MM.1S (cell line): ENCODE measurements at regions not wholly inside any gene's neighbourhood (a gene's known extent, or its start where the extent isn't known, plus 50 kb on each side); places are given as distances from the start of the nearest gene placed in this dataset.

Experiments used
- EZH2 ChIP-seq: fragments of 300-600 bp; sonication (generic); optimal IDR thresholded peaks from 2 replicates; pipeline ENCODE3; 2017; ENCODE audit warnings: low read depth, mild to moderate bottlenecking, antibody characterized with exemption, low read length, mixed read lengths
- TF ChIP-seq, protein P1 (sequence below): fragments of 300-600 bp; sonication (generic); IDR thresholded peaks from 2 replicates; pipeline ENCODE4 v1.5.1; 2016; ENCODE audit warnings: antibody characterized with exemption, low read length, mixed read lengths

DNA sequence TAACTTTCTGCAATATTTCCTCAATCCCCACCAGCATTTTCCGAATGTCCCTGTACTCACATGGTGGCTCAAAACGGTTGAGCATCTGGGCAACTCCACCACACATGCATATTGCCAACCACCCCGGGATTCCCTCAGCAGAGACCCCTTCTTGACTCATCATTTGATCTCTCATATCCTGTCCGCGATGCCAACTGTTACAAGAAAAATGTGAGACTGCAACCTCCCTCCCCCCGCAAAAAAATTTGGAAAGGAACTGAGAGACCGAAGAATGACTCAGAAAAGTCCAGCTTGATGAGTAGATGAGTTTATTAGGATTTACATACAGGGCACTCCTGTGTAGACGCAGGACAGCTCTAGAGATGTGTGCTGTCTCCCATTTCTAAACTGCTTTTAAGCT, 561.4 kb downstream of the ZIC3 start:
- TF ChIP-seq, protein P1, sequence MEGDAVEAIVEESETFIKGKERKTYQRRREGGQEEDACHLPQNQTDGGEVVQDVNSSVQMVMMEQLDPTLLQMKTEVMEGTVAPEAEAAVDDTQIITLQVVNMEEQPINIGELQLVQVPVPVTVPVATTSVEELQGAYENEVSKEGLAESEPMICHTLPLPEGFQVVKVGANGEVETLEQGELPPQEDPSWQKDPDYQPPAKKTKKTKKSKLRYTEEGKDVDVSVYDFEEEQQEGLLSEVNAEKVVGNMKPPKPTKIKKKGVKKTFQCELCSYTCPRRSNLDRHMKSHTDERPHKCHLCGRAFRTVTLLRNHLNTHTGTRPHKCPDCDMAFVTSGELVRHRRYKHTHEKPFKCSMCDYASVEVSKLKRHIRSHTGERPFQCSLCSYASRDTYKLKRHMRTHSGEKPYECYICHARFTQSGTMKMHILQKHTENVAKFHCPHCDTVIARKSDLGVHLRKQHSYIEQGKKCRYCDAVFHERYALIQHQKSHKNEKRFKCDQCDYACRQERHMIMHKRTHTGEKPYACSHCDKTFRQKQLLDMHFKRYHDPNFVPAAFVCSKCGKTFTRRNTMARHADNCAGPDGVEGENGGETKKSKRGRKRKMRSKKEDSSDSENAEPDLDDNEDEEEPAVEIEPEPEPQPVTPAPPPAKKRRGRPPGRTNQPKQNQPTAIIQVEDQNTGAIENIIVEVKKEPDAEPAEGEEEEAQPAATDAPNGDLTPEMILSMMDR = no peak
- TF ChIP-seq EZH2 = no peak
